IMR-90 (cell line): ENCODE measurements at regions not wholly inside any gene's neighbourhood (a gene's known extent, or its start where the extent isn't known, plus 50 kb on each side); places are given as distances from the start of the nearest gene placed in this dataset.

Experiments used
- ATAC-seq: fragments of 200-7000 bp; cut with Tn5 transposase; 2 replicates; pipeline ENCODE4 v1.9.1; 2020; ENCODE audit warnings: low read depth, mild to moderate bottlenecking, moderate library complexity
- BruUV-seq: library from RNA; stranded (reverse); fragments of 400-500 nt; replicated peaks from 2 replicates; lab custom pipeline; 2021; lab: Mats Ljungman, UMichigan
- CTCF ChIA-PET: fragments of 300-600 bp; formaldehyde crosslinking; extraction: SDS; loops from one replicate; lab custom pipeline; 2021; ENCODE audit warnings: antibody characterized with exemption; lab: Yijun Ruan, JAX
- POLR2A ChIA-PET: fragments of 300-600 bp; sonication (Branson Sonifier 250); formaldehyde crosslinking; loops from one replicate; lab custom pipeline; 2022; ENCODE audit warnings: antibody characterized with exemption; ENCODE audit not compliant: unreplicated experiment; lab: Charles Lee
- DNase-seq: peaks from one replicate; pipeline ENCODE4 v3.0.0; 2013
- H2AFZ ChIP-seq: replicated peaks from 2 replicates; pipeline ENCODE3; 2013; ENCODE audit warnings: low read length, mild to moderate bottlenecking; ENCODE audit not compliant: poor library complexity
- H2AK5ac ChIP-seq: 2 replicates; pipeline ENCODE4 v1.6.1; 2013; ENCODE audit warnings: low read depth, low read length, inconsistent platforms
- H2AK9ac ChIP-seq: replicated peaks from 2 replicates; pipeline ENCODE3; 2013; ENCODE audit warnings: mild to moderate bottlenecking, low read depth, low read length, moderate library complexity; ENCODE audit not compliant: poor library complexity
- H2BK120ac ChIP-seq: 2 replicates; pipeline ENCODE4 v1.6.1; 2013; ENCODE audit warnings: low read depth, low read length, inconsistent platforms
- H2BK15ac ChIP-seq: 3 replicates; pipeline ENCODE4 v1.6.1; 2013; ENCODE audit warnings: low read depth, low read length, inconsistent platforms
- H2BK20ac ChIP-seq: 2 replicates; pipeline ENCODE4 v1.6.1; 2013; ENCODE audit warnings: low read depth, mild to moderate bottlenecking, inconsistent platforms, low read length, moderate library complexity
- H2BK5ac ChIP-seq: 2 replicates; pipeline ENCODE4 v1.6.1; 2013; ENCODE audit warnings: mild to moderate bottlenecking, low read depth, low read length, inconsistent platforms; ENCODE audit not compliant: poor library complexity, severe bottlenecking
- H3K14ac ChIP-seq: replicated peaks from 2 replicates; pipeline ENCODE4 v1.6.1; 2013; ENCODE audit warnings: low read depth, low read length, inconsistent platforms
- H3K18ac ChIP-seq: 2 replicates; pipeline ENCODE4 v1.6.1; 2013; ENCODE audit warnings: low read depth, low read length, control low read depth
- H3K23ac ChIP-seq: 2 replicates; pipeline ENCODE4 v1.6.1; 2013; ENCODE audit warnings: low read depth, low read length, inconsistent platforms
- H3K27ac ChIP-seq: 2 replicates; pipeline ENCODE4 v1.5.1; 2013; ENCODE audit warnings: mild to moderate bottlenecking, control low read depth, low read length; ENCODE audit not compliant: insufficient read depth
- H3K27me3 ChIP-seq: 2 replicates; pipeline ENCODE4 v1.6.1; 2013; ENCODE audit warnings: low read length; ENCODE audit not compliant: control insufficient read depth, insufficient read depth
- H3K36me3 ChIP-seq: 2 replicates; pipeline ENCODE4 v1.6.1; 2013; ENCODE audit warnings: low read length, mixed read lengths; ENCODE audit not compliant: control insufficient read depth, insufficient read depth
- H3K4ac ChIP-seq: 2 replicates; pipeline ENCODE4 v1.6.1; 2013; ENCODE audit warnings: low read depth, low read length, inconsistent platforms
- H3K4me1 ChIP-seq: 2 replicates; pipeline ENCODE4 v1.6.1; 2013; ENCODE audit warnings: low read length, mixed read lengths; ENCODE audit not compliant: control insufficient read depth, insufficient read depth
- H3K4me2 ChIP-seq: 2 replicates; pipeline ENCODE4 v1.6.1; 2013; ENCODE audit warnings: low read depth, mild to moderate bottlenecking, control low read depth, low read length, moderate library complexity
- H3K4me3 ChIP-seq: 2 replicates; pipeline ENCODE4 v1.5.1; 2013; ENCODE audit warnings: low read depth, mild to moderate bottlenecking, control low read depth, low read length, moderate library complexity; ENCODE audit not compliant: insufficient read depth
- H3K56ac ChIP-seq: 2 replicates; pipeline ENCODE4 v1.6.1; 2013; ENCODE audit warnings: low read length, inconsistent platforms; ENCODE audit not compliant: insufficient read depth; ENCODE audit errors: extremely low read depth
- H3K79me1 ChIP-seq, 2 experiments: 2 replicates each; pipeline ENCODE4 v1.6.1; 2013; ENCODE audit warnings: low read length in 2 of 2, inconsistent platforms in 1 of 2, low read depth in 1 of 2
- H3K9ac ChIP-seq: 2 replicates; pipeline ENCODE4 v1.6.1; 2013; ENCODE audit warnings: low read depth, low read length, control low read depth
- H3K9me1 ChIP-seq: 2 replicates; pipeline ENCODE4 v1.6.1; 2013; ENCODE audit warnings: low read length, inconsistent platforms; ENCODE audit not compliant: insufficient read depth
- H3K9me3 ChIP-seq: 2 replicates; pipeline ENCODE4 v1.6.1; 2013; ENCODE audit warnings: low read length; ENCODE audit not compliant: control insufficient read depth, insufficient read depth
- H4K20me1 ChIP-seq: 2 replicates; pipeline ENCODE4 v1.6.1; 2013; ENCODE audit warnings: low read length, inconsistent platforms; ENCODE audit not compliant: insufficient read depth
- H4K5ac ChIP-seq: 2 replicates; pipeline ENCODE4 v1.6.1; 2013; ENCODE audit warnings: mild to moderate bottlenecking, low read depth, low read length, control low read depth
- H4K8ac ChIP-seq, 2 experiments: 2 replicates each; pipeline ENCODE4 v1.6.1; 2013; ENCODE audit warnings: low read depth in 2 of 2, low read length in 2 of 2, control low read depth in 1 of 2, inconsistent platforms in 1 of 2
- H4K91ac ChIP-seq: 2 replicates; pipeline ENCODE4 v1.6.1; 2013; ENCODE audit warnings: low read depth, low read length, inconsistent platforms; ENCODE audit not compliant: insufficient read depth
- BHLHE40 ChIP-seq: fragments of 150-350 bp; IDR thresholded peaks from 2 replicates; pipeline ENCODE4 v1.6.1; 2016; ENCODE audit warnings: mild to moderate bottlenecking, low read depth, low read length
- CEBPB ChIP-seq: IDR thresholded peaks from 2 replicates; pipeline ENCODE4 v1.6.1; 2012; ENCODE audit warnings: low read depth, low read length, improper control_type of control experiment
- CHD1 ChIP-seq: IDR thresholded peaks from 2 replicates; pipeline ENCODE4 v1.6.1; 2012; ENCODE audit warnings: low read depth, low read length, improper control_type of control experiment
- ELK1 ChIP-seq: fragments of 150-350 bp; IDR thresholded peaks from 2 replicates; pipeline ENCODE4 v1.6.1; 2016; ENCODE audit warnings: low read depth, mild to moderate bottlenecking, low read length, moderate library complexity, borderline replicate concordance
- FOS ChIP-seq: fragments of 150-350 bp; IDR thresholded peaks from 2 replicates; pipeline ENCODE4 v1.6.1; 2016; ENCODE audit warnings: low read depth, low read length
- MAFK ChIP-seq: IDR thresholded peaks from 2 replicates; pipeline ENCODE4 v1.6.1; 2012; ENCODE audit warnings: low read depth, low read length, improper control_type of control experiment
- MAZ ChIP-seq: IDR thresholded peaks from 2 replicates; pipeline ENCODE4 v1.6.1; 2012; ENCODE audit warnings: low read depth, mild to moderate bottlenecking, low read length, improper control_type of control experiment, moderate library complexity, borderline replicate concordance
- MXI1 ChIP-seq: IDR thresholded peaks from 2 replicates; pipeline ENCODE4 v1.6.1; 2012; ENCODE audit warnings: low read depth, mild to moderate bottlenecking, low read length, moderate library complexity, borderline replicate concordance
- NFE2L2 ChIP-seq: fragments of 150-350 bp; IDR thresholded peaks from 2 replicates; pipeline ENCODE4 v1.6.1; 2016; ENCODE audit warnings: low read depth, mild to moderate bottlenecking, low read length
- POLR2A ChIP-seq: IDR thresholded peaks from 2 replicates; pipeline ENCODE4 v1.6.1; 2012; ENCODE audit warnings: mild to moderate bottlenecking, low read depth, low read length
- RAD21 ChIP-seq: IDR thresholded peaks from 2 replicates; pipeline ENCODE4 v1.6.1; 2012; ENCODE audit warnings: low read length, improper control_type of control experiment
- RCOR1 ChIP-seq: IDR thresholded peaks from 2 replicates; pipeline ENCODE4 v1.6.1; 2012; ENCODE audit warnings: mild to moderate bottlenecking, low read length, improper control_type of control experiment; ENCODE audit not compliant: insufficient replicate concordance
- RFX5 ChIP-seq: IDR thresholded peaks from 2 replicates; pipeline ENCODE4 v1.8.0; 2012; ENCODE audit warnings: low read depth, mild to moderate bottlenecking, low read length, moderate library complexity
- SMC3 ChIP-seq: fragments of 150-350 bp; IDR thresholded peaks from 2 replicates; pipeline ENCODE4 v1.6.1; 2016; ENCODE audit warnings: low read depth, mild to moderate bottlenecking, antibody characterized with exemption, low read length, moderate library complexity
- WGBS, 2 experiments: methylation state at CpG; one replicate each; pipeline versions ENCODE4 v1.1.5 to v1.1.7; 2013; ENCODE audit warnings: missing lambda C conversion rate in 2 of 2; ENCODE audit not compliant: insufficient read length in 1 of 2; ENCODE audit errors: extremely low coverage in 2 of 2; 5-methylcytosine and 5-hydroxymethylcytosine counted together
- dilution Hi-C: fragments of 300-500 bp; cut with HindIII; formaldehyde crosslinking; loops from one replicate; pipeline ENCODE4 v1.14.3; 2018; ENCODE audit warnings: low sequenced_read_pairs; ENCODE audit not compliant: unreplicated experiment
- in situ Hi-C: fragments of 300-500 bp; cut with MboI; formaldehyde crosslinking; loops from 3 replicates; pipeline ENCODE4 v1.14.3; 2019; ENCODE audit warnings: low sequenced_read_pairs, inconsistent platforms, mixed read lengths
- intact Hi-C: fragments of 100-400 bp; cut with micrococcal nuclease; formaldehyde crosslinking; loops from 2 replicates; pipeline ENCODE4 v1.10.0; 2022
- TF ChIP-seq, protein P1 (sequence below): fragments of 150-350 bp; IDR thresholded peaks from 2 replicates; pipeline ENCODE4 v1.6.1; 2017; ENCODE audit warnings: mild to moderate bottlenecking, antibody characterized with exemption, low read length, low read depth
- TF ChIP-seq, protein P2 (sequence below): conservative IDR thresholded peaks from 2 replicates; pipeline ENCODE4 v1.5.1; 2012; ENCODE audit warnings: mild to moderate bottlenecking, low read depth, low read length, improper control_type of control experiment

DNA sequence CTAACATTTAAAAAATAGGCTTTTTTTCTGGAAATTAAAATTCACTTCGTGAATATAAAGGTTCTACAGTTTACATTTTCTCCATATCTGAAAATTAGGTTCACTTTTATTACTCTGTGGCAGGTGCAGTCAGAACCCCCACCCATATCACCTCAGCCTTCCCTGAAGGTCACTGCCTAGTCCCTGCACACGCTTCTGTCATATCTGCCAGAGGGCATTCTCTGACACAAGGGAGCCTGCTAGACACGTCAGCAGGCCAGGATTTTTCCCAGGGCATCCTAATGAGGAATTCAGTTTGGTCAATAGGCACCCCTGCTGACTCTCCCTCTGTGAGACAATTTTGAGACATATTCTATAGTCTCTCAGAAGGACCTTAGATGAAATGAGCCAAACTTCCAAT is 475.7 kb upstream of the PKDCC start:
- Histone ChIP-seq H4K8ac (no peak overlapping the region), H2BK120ac (no peak overlapping the region), H3K56ac (no peak overlapping the region), H3K9me1 (no peaks in the 10 kb centered on the region), H3K18ac (no peak overlapping the region), H3K4me3 (no peak overlapping the region), H3K4me1 (no peaks in the 10 kb centered on the region), H3K27me3 (no peaks in the 10 kb centered on the region), H4K91ac (no peak overlapping the region), H3K79me1 (no peaks in the 10 kb centered on the region), H2BK20ac (no peak overlapping the region), H4K20me1 (no peaks in the 10 kb centered on the region), H3K23ac (no peak overlapping the region), H3K4ac (no peak overlapping the region), H2AFZ (no peak overlapping the region), H2AK5ac (no peak overlapping the region), H4K5ac (no peak overlapping the region), H3K9me3 (no peaks in the 10 kb centered on the region), H3K9ac (no peak overlapping the region), H2AK9ac (no peak overlapping the region), H3K27ac (no peak overlapping the region), H2BK5ac (no peak overlapping the region), H2BK15ac (no peak overlapping the region), H3K4me2 (no peak overlapping the region), H3K14ac (no peak overlapping the region), H3K36me3 (no peaks in the 10 kb centered on the region)
- ATAC-seq (no peak), DNase-seq (no peak)
- in situ Hi-C loops = no loop called here
- intact Hi-C loops = no loop called here
- BruUV-seq = no TSS peak
- dilution Hi-C loops = no loop called here
- POLR2A ChIA-PET = no interaction called here
- TF ChIP-seq CEBPB (no peak), MAFK (no peak), MXI1 (no peak), SMC3 (no peak), CHD1 (no peak), FOS (no peak), RFX5 (no peak), BHLHE40 (no peak), NFE2L2 (no peak), MAZ (no peak), RAD21 (no peak), RCOR1 (no peak), POLR2A (no peak), ELK1 (no peak)
- TF ChIP-seq, protein P1, sequence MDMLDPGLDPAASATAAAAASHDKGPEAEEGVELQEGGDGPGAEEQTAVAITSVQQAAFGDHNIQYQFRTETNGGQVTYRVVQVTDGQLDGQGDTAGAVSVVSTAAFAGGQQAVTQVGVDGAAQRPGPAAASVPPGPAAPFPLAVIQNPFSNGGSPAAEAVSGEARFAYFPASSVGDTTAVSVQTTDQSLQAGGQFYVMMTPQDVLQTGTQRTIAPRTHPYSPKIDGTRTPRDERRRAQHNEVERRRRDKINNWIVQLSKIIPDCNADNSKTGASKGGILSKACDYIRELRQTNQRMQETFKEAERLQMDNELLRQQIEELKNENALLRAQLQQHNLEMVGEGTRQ = no peak
- TF ChIP-seq, protein P2, sequence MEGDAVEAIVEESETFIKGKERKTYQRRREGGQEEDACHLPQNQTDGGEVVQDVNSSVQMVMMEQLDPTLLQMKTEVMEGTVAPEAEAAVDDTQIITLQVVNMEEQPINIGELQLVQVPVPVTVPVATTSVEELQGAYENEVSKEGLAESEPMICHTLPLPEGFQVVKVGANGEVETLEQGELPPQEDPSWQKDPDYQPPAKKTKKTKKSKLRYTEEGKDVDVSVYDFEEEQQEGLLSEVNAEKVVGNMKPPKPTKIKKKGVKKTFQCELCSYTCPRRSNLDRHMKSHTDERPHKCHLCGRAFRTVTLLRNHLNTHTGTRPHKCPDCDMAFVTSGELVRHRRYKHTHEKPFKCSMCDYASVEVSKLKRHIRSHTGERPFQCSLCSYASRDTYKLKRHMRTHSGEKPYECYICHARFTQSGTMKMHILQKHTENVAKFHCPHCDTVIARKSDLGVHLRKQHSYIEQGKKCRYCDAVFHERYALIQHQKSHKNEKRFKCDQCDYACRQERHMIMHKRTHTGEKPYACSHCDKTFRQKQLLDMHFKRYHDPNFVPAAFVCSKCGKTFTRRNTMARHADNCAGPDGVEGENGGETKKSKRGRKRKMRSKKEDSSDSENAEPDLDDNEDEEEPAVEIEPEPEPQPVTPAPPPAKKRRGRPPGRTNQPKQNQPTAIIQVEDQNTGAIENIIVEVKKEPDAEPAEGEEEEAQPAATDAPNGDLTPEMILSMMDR = no peak
- 30% methylated on average over 2 of the region's 3 CpGs; no CpG with 5 or more reads in 1 of the 2 experiments for WGBS, 2 experiments
- CTCF ChIA-PET = no interaction called here
